Stimulated activated CD8-positive, alpha-beta memory T cell treated with anti-CD3 and anti-CD28 coated beads, Interleukin-7, amount 100 ng/mL, for 4 hours (primary cell): ENCODE measurements at regions not wholly inside any gene's neighbourhood (a gene's known extent, or its start where the extent isn't known, plus 50 kb on each side); places are given as distances from the start of the nearest gene placed in this dataset.
"Not testable (repeated sequence)": the region's sequence is repeated elsewhere in the genome, so short reads cannot be mapped to it uniquely, and the experiment has no call there.

ENCODE experiments used
- DNase-seq, 2 donors: peaks; one replicate each; pipeline ENCODE4 v3.0.0-alpha.2; 2020; ENCODE audit warnings: low read depth in 2 of 2

- DNase-seq: not testable (repeated sequence)
These were observed 104.5 kb downstream of the ZNF33B start for GRCh38 chr10:42533866-42534265.

DNA sequence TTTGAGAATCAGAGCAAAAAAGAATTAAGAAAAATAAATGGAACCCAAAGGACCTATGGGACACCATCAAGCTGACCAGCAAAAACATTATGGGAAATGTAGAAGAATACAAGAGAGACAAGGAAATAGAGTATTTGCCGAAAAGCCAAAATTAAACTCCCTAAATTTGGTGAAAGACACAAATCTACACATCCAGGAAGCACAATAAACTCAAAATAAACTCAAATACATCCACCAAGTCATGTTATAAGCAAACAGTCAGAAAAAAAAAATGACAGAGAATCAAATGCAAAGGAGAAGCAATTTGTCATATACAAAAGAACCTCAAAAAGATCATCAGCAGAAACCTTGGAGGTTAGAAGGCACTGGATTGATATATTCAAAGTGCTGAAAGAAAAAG lies 105.4 kb downstream of the ZNF33B start:
- DNase-seq: no peak

GRCh38 chr10:42523098-42523497 lies 115.3 kb downstream of the ZNF33B start:
- DNase-seq: no peak

- DNase-seq: no peak
These were observed 118.5 kb downstream of the ZNF33B start for GRCh38 chr10:42519761-42520460.

DNA sequence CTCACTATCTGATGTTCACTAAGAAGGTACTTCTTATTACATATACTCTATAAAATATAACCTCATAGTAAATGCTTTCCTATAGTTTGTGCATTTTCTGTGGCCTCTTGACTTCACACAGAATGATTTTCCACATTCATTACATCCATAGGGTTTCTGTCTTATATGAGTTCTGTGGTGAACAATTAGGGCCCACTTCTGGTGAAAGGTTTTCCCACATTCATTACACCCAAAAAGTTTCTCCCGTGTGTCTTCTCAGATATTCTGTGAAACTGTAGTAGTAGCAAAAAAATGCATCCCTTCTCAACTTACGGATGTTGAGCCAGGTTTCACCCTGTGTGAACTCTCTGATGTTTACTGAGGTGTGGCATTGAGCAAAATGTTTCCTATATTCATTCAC lies 119.3 kb downstream of the ZNF33B start:
- DNase-seq: no peak

GRCh38 chr10:42513921-42514320 lies 124.4 kb downstream of the ZNF33B start:
- DNase-seq: no peak

DNA sequence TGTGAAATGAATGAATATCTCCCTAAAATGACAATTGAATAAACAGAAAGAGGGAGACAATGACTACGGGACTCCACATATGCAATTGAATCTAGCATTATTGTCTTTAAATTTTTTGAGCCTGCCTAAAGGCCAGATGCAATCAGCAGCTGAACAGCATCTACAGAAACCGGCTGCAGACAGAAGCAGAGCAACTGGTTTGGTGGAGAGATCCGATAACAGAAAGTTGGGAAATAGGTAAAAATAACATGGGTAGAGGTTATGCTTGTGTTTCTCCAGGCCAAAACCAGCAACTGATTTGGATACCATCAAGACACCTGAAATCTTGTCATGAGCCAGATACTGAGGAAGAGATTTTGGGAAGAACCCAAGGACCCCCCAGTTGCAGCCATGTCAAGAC lies 146.6 kb downstream of the ZNF33B start:
- DNase-seq: no peak

DNA sequence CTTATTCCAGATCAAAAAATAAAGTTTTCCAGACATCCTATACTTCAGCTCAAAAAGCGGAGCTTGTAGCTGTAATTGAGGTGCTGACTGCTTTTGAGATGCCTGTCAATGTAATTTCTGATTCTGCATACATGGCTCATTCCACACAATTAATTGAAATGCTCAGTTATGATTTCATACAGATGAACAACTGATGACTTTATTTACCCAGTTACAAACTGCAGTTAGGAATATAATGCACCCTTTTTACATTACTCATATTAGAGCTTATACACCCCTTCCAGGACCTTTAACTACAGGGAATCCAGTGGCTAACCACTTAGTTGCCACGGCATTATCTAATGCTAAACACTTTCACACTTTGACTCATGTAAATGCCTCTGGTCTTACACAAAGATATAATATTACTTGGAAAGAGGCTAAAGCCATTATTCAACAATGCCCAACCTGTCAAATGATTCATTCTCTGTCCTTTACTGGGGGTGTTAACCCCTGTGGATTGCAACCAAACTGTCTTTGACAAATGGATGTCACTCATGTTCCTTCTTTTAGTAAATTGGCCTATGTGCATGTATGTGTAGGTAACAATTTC lies 147.3 kb downstream of the ZNF33B start:
- no peak for DNase-seq

GRCh38 chr10:42490368-42490767 lies 148.0 kb downstream of the ZNF33B start:
- DNase-seq: no peak

GRCh38 chr10:42488416-42488815 lies 150.0 kb downstream of the ZNF33B start:
- no peak for DNase-seq

GRCh38 chr10:42482411-42482810 lies 156.0 kb downstream of the ZNF33B start:
- DNase-seq: no peak

- DNase-seq: no peak
These were observed 159.3 kb downstream of the ZNF33B start for GRCh38 chr10:42479057-42479456.

DNA sequence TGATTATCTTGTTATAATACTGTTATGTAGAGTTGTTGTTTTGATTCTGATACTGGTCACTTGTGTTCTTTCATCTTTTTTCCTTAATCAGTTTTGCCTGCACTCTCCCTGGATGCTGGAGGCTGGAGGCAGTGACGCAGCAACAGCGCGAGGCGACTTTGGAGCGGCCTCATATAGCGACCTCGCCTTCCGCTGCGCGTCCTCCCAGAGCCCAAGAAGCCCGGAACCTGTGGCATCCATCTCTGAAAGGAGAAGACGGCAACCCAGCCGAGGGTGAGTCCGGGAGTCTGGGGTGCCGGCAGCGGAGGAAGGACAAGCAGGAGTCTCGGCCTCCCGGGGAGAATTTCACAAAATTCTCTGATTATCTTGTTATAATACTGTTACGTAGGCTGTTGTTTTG lies 161.2 kb downstream of the ZNF33B start:
- DNase-seq: no peak

DNA sequence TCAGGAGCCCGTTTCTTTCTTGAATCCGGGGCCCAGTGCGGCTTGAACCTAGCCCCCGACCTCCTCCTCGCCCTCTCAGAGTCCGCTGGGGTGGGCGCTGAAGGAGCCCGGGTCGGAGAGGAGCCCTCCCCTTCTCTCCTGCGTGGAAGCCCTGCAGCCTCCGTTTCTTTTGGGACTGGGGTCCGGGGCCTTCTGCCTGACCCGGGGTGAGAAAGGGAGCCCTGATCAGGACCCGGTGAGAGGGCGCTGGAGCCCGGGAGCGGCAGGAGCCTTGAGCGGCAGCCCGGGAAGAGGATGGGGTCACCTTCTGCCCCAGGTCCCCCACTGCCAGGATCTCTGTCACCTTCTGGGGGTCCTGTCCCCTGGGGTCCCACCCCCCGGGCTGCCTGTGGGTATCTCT lies 162.3 kb downstream of the ZNF33B start:
- no peak for DNase-seq

DNA sequence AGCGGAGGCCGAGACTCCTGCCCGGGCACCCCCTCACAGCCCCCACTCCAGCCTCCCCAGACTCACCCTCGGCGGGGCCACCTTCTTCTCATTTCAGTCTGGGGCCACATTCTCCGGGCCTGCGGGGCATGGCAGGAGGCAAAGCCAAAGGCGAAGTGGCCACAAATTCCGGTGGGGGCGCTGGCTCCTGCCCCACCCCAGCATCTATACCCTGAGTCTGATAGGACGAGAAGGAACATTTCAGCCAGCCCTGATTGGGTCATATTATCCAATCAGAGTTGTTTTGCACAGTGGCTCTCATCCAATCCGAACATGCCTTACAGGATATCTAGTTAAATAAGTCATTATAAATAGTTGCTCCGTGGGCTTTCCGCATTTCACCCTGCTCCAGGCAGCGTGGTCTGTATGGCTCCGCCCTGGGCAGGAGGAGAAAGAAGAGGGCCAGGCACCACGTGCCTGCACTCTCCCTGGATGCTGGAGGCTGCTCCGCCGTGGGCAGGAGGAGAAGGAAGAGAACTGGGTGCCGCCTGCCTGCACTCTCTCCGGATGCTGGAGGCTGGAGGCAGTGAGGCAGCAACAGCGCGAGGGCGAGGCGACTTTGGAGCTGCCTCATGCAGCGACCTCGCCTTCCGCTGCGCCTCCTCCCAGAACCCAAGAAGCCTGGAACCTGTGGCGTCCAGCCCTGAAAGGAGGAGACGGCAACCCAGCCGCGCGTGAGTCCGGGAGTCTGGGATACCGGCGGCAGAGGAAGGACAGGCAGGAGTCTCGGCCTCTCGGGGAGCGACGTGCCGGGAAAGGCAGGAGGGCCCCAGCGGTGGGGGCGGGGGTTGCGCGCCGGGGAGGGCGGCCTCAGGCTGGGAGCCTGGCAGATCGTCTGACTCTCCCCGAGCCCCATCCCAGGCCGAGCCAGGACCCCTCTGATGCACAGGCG lies 162.9 kb downstream of the ZNF33B start:
- no peak for DNase-seq

GRCh38 chr10:42454313-42454712 lies 184.1 kb downstream of the ZNF33B start:
- no peak for DNase-seq

DNA sequence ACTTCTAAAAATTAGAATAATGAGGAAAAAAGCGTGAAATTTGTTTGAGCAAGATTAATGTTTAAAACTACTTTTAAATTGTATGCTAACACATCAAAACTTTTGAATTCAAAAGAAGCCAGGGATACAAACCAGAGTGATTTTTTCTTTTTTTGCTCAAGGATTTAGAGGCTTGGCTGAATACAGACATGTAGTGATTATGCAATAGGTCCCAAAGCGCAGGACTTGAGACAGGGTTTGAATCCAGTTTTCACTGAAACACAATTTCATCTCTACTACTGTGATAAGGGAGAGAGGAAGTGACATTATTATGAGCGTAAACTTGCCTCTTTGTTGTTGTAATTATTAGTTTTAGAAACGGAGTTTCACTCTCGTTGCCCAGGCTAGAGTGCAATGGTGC lies 207.3 kb downstream of the ZNF33B start:
- DNase-seq: no peak

- no peak for DNase-seq
These were observed 209.8 kb downstream of the ZNF33B start for GRCh38 chr10:42428534-42428933.

DNA sequence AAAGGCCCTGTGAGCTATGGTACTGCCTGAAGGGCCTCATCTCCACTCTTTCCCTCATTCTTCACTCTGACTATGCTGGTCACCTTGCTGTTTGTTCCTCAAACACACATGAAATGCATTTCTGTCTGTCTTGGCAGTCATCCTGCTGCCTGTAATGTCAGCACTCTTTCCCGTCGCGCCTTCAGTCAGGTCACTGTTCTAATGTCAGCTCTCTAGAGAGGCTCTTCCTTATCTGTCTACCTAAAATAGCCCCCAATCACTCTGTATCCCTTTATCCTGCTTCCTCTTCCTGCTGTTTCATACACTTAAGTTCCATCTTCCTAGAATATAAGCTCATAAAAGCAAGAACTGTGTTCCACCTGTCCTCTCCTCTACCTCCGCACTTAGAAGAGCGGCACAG lies 215.5 kb downstream of the ZNF33B start:
- no peak for DNase-seq

DNA sequence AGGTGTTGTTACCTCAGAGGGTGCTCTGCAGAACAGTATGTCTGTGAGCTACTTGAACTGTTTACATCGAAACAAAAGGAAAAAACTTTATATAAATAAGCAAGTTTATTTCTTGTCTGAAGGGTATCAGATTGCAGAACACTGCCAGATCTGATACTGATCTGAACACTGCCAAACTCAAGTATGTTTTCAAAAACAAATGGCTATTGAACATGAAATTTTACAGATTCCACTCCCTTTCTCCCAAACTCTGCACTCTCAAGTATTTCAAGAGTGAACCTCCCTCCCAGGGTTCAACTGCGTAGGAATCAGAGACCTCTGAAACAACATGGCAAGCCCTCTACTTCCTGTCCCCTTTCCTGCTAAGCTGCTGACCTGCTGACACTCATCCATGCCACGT lies 216.6 kb downstream of the ZNF33B start:
- no peak for DNase-seq

DNA sequence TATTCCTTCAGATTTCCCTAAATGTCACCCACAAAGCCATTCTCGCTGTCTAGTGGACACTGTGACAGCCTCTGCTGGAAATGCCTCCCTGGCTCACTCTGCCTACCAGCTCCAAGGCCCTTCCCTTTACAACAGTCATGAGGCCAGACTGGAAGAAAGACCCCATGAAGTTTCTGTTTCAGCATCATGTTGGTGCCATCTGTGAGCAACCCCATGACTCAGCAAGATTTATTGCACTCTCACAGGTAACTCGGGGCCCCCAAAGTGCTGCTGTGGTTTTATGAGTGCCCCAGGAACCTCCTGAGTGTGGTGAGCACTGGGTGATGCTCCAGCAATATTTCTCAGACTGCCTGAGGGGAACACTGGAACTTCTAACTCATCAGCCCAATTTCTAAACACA lies 218.6 kb downstream of the ZNF33B start:
- DNase-seq: no peak

DNA sequence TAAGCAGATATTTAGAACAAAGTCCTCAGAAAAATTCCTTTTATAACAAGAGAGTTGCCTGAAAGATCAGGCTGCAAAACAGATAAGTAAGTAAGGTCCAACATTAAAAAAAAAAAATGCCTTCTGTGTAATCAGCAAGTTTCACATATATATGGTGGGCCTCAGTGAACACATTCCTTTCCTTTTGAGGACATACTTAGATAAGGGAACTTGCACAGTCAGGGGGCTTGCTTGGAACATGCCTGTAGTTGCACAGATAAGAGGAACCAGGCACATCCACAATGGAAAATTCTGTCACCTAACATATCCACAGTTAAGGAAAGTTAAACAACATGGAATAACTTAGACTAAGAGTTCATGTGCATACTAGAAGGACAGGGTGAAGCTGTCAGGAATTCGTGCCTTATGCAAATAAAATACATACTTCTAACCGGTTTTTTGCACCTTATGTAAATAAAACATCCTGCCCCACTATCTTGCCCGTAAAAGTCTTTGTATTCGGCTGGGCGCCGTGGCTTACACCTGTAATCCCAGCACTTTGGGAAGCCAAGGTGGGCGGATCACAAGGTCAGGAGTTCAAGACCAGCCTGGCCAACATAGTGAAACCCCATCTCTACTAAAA lies 257.3 kb downstream of the ZNF33B start:
- DNase-seq: no peak
